ENCODE measurements at regions not wholly inside any gene's neighbourhood (a gene's known extent, or its start where the extent isn't known, plus 50 kb on each side); places are given as distances from the start of the nearest gene placed in this dataset.

DNA sequence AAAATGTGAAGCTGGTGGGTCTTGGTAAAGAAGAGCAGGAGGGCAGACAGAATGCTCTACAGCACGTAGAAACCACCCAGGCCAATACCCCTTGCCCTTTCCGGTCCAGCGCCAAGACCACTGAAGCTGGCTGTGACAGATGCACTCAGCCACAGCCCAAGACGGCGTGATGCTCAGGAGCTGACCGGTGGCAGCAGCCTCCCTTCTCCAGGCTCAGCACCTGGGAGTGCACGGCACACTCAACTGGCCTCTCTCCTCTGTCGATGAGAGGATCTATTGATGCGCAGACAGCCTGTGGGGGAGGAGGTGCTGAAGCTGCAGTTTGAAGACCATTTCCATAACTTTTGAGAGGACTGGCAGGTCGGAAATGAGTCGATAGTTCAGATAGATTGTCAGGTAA is 141.0 kb upstream of the MYT1L start:
- CTCF ChIA-PET, result interaction anchor here (0.6 kb wide), 1 partner anchor 271 kb away, joined by 5 read pairs; no protein-coding TSS in a partner anchor
- Mint-ChIP-seq H3K27me3 (ENCODE audit: insufficient read depth, unreplicated experiment) (no peaks in the 10 kb centered on the region), H3K36me3 (ENCODE audit: insufficient read depth, unreplicated experiment) (no peaks in the 10 kb centered on the region), H3K4me1 (ENCODE audit: insufficient read depth, unreplicated experiment) (no peaks in the 10 kb centered on the region), H3K9me3 (ENCODE audit: unreplicated experiment) (no peaks in the 10 kb centered on the region), H3K4me3 (ENCODE audit: unreplicated experiment) (no peak overlapping the region), H3K27ac (ENCODE audit: low read depth, unreplicated experiment) (no peak overlapping the region)
- no peak for DNase-seq (ENCODE audit: unreplicated experiment)
- no TSS peak for BruUV-seq (replicated peaks)
- TF ChIP-seq, protein P1, sequence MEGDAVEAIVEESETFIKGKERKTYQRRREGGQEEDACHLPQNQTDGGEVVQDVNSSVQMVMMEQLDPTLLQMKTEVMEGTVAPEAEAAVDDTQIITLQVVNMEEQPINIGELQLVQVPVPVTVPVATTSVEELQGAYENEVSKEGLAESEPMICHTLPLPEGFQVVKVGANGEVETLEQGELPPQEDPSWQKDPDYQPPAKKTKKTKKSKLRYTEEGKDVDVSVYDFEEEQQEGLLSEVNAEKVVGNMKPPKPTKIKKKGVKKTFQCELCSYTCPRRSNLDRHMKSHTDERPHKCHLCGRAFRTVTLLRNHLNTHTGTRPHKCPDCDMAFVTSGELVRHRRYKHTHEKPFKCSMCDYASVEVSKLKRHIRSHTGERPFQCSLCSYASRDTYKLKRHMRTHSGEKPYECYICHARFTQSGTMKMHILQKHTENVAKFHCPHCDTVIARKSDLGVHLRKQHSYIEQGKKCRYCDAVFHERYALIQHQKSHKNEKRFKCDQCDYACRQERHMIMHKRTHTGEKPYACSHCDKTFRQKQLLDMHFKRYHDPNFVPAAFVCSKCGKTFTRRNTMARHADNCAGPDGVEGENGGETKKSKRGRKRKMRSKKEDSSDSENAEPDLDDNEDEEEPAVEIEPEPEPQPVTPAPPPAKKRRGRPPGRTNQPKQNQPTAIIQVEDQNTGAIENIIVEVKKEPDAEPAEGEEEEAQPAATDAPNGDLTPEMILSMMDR (IDR thresholded peaks at IDR 0.05; ENCODE audit: unreplicated experiment), result no peak
- POLR2A ChIA-PET, result no interaction called here
- intact Hi-C loops (cut with micrococcal nuclease), result no loop called here

DNA sequence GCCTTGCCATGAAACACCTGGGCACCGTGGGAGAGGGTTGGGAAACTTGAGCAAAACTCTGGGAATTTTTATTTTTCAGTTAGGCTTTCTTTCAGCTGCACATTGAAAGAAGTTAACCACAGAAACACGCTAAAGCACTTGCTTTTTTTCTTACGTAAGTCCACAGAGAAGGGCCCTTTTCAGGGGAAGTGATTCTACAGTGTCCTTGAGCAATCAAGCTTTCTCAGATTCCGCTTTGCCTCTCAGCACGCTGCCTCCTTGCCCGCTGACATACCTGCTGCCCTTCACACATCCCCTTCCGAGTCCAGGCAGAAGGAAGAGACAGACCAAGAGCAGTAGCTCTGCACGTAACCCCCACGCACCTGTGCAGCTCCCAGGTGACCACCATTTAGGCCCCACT is 135.5 kb upstream of the MYT1L start:
- TF ChIP-seq, protein P1 (IDR thresholded peaks at IDR 0.05; ENCODE audit: unreplicated experiment), result no peak
- BruUV-seq (replicated peaks), result no TSS peak
- DNase-seq (ENCODE audit: unreplicated experiment), result no peak
- no peak overlapping the region for H3K27ac Mint-ChIP-seq (ENCODE audit: low read depth, unreplicated experiment)
- peaks cover 15% of the 10 kb centered on the region for H3K9me3 Mint-ChIP-seq (ENCODE audit: unreplicated experiment)
- intact Hi-C loops (cut with micrococcal nuclease), result no loop called here
- ChIA-PET POLR2A (no interaction called here), CTCF (interaction anchor here (0.7 kb wide), 1 partner anchor 141 kb away, joined by 3 read pairs; no protein-coding TSS in a partner anchor)
- H3K36me3 Mint-ChIP-seq (ENCODE audit: insufficient read depth, unreplicated experiment), result no peaks in the 10 kb centered on the region
- H3K27me3 Mint-ChIP-seq (ENCODE audit: insufficient read depth, unreplicated experiment), result peaks cover 21% of the 10 kb centered on the region
- no peaks in the 10 kb centered on the region for H3K4me1 Mint-ChIP-seq (ENCODE audit: insufficient read depth, unreplicated experiment)
- no peak overlapping the region for H3K4me3 Mint-ChIP-seq (ENCODE audit: unreplicated experiment)

DNA sequence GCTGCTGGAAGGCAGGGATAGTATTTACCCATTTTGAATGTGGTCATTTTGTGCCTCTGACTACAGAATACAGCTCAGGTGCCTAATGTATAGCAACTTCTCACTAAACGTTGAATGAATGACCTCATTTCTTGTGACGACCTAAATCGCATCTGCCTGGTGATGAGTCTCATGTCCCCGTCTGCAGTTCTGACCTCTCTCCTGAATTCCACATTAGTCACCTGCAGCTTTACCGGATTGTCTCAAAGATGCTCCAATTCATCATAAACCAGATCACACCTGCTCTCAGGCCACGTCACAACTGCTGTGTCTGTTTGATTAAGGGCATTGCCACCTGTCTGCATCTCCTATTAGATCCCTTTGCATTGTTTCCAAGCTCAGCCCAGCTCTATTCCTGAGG is 133.6 kb upstream of the MYT1L start:
- Mint-ChIP-seq H3K36me3 (ENCODE audit: insufficient read depth, unreplicated experiment) (no peaks in the 10 kb centered on the region), H3K9me3 (ENCODE audit: unreplicated experiment) (peaks cover 15% of the 10 kb centered on the region), H3K4me1 (ENCODE audit: insufficient read depth, unreplicated experiment) (no peaks in the 10 kb centered on the region), H3K27ac (ENCODE audit: low read depth, unreplicated experiment) (no peak overlapping the region), H3K27me3 (ENCODE audit: insufficient read depth, unreplicated experiment) (peaks cover 21% of the 10 kb centered on the region), H3K4me3 (ENCODE audit: unreplicated experiment) (no peak overlapping the region)
- DNase-seq (ENCODE audit: unreplicated experiment), result no peak
- ChIA-PET CTCF (interaction anchor here (0.5 to 0.7 kb wide), 3 partner anchors 11 to 578 kb away, joined by 3 read pairs; no protein-coding TSS in a partner anchor), POLR2A (interaction anchor here (1.3 kb wide), 1 partner anchor 10 kb away, joined by 3 read pairs; no protein-coding TSS in a partner anchor)
- TF ChIP-seq, protein P1 (IDR thresholded peaks at IDR 0.05; ENCODE audit: unreplicated experiment), result no peak
- BruUV-seq (replicated peaks), result no TSS peak
- intact Hi-C loops (cut with micrococcal nuclease), result no loop called here

DNA sequence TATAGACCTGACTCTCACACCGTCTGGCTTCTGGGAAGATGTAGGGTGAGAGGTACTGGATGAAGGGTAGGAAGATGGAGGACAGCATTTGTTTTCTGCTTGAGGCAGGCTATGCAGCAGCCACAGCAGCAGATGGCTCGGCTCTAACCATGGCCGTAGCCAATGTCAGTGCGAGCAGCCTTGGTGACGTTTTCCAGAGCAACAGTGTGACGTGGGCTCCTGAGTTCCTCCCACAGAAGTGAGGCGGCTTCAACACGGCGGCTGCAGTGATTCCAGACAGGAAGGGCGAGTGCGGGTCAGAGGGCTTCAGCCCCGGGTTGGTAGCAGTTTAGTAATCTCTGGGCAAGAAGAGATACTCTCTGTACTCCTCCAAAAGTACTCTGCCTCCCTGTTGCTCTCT is 133.0 kb upstream of the MYT1L start:
- TF ChIP-seq, protein P1 (IDR thresholded peaks at IDR 0.05; ENCODE audit: unreplicated experiment), result no peak
- Mint-ChIP-seq H3K36me3 (ENCODE audit: insufficient read depth, unreplicated experiment) (no peaks in the 10 kb centered on the region), H3K4me1 (ENCODE audit: insufficient read depth, unreplicated experiment) (no peaks in the 10 kb centered on the region), H3K27me3 (ENCODE audit: insufficient read depth, unreplicated experiment) (peaks cover 21% of the 10 kb centered on the region), H3K9me3 (ENCODE audit: unreplicated experiment) (peaks cover 15% of the 10 kb centered on the region), H3K4me3 (ENCODE audit: unreplicated experiment) (no peak overlapping the region), H3K27ac (ENCODE audit: low read depth, unreplicated experiment) (no peak overlapping the region)
- DNase-seq (ENCODE audit: unreplicated experiment), result no peak
- intact Hi-C loops (cut with micrococcal nuclease), result no loop called here
- ChIA-PET POLR2A (interaction anchor here (1.3 kb wide), 1 partner anchor 9 kb away, joined by 3 read pairs; no protein-coding TSS in a partner anchor), CTCF (interaction anchor here (0.7 kb wide), 1 partner anchor 12 kb away, joined by 3 read pairs; no protein-coding TSS in a partner anchor)
- BruUV-seq (replicated peaks), result no TSS peak

All from MCF 10A (cell line).